HG02798 (cell line): ENCODE measurements at regions not wholly inside any gene's neighbourhood (a gene's known extent, or its start where the extent isn't known, plus 50 kb on each side); places are given as distances from the start of the nearest gene placed in this dataset.
"Not testable (repeated sequence)": the region's sequence is repeated elsewhere in the genome, so short reads cannot be mapped to it uniquely, and the experiment has no call there.

ENCODE experiments used
- ATAC-seq: cut with Tn5 transposase; IDR thresholded peaks from one replicate; pipeline ENCODE4 v1.9.1; 2021; ENCODE audit warnings: mild to moderate bottlenecking; ENCODE audit not compliant: unreplicated experiment, poor library complexity

- no peak for ATAC-seq
Measured at GRCh38 chrX:11836284-11836683, 78.2 kb downstream of the MSL3 start.

- no peak for ATAC-seq
Measured at GRCh38 chrX:11837437-11837836, 79.4 kb downstream of the MSL3 start.

- no peak for ATAC-seq
Measured at GRCh38 chrX:11864171-11864570, 106.1 kb downstream of the MSL3 start.

- no peak for ATAC-seq
Measured at GRCh38 chrX:11867610-11868345, 109.7 kb downstream of the MSL3 start.

GRCh38 chrX:11870789-11871188, 112.8 kb downstream of the MSL3 start:
- no peak for ATAC-seq

GRCh38 chrX:11881485-11882170, 123.6 kb downstream of the MSL3 start:
- ATAC-seq: no peak

GRCh38 chrX:11886745-11887144, 128.7 kb downstream of the MSL3 start:
- no peak for ATAC-seq

GRCh38 chrX:11887175-11887574, 129.1 kb downstream of the MSL3 start:
- no peak for ATAC-seq

- no peak for ATAC-seq
Measured at GRCh38 chrX:11888421-11888820, 130.4 kb downstream of the MSL3 start.

GRCh38 chrX:11889791-11890190, 131.8 kb downstream of the MSL3 start:
- ATAC-seq: no peak

- ATAC-seq: no peak
Measured at GRCh38 chrX:11890836-11891514, 132.9 kb downstream of the MSL3 start.

- no peak for ATAC-seq
Measured at GRCh38 chrX:11893933-11894710, 136.1 kb downstream of the MSL3 start.

- no peak for ATAC-seq
Measured at GRCh38 chrX:11899091-11899490, 141.1 kb downstream of the MSL3 start.

GRCh38 chrX:11905933-11906332, 147.9 kb downstream of the MSL3 start:
- not testable (repeated sequence) for ATAC-seq

GRCh38 chrX:11908371-11908770, 150.3 kb downstream of the MSL3 start:
- ATAC-seq: peak; percentile 80

- no peak for ATAC-seq
Measured at GRCh38 chrX:11913001-11913400, 155.0 kb downstream of the MSL3 start.

- no peak for ATAC-seq
Measured at GRCh38 chrX:11929476-11929875, 171.4 kb downstream of the MSL3 start.

- no peak for ATAC-seq
Measured at GRCh38 chrX:11932423-11932822, 174.4 kb downstream of the MSL3 start.

GRCh38 chrX:11934089-11934488, 176.1 kb downstream of the MSL3 start:
- no peak for ATAC-seq

GRCh38 chrX:11941571-11941970, 183.5 kb downstream of the MSL3 start:
- ATAC-seq: no peak

- ATAC-seq: no peak
Measured at GRCh38 chrX:11944501-11944900, 186.5 kb downstream of the MSL3 start.
